HG03442 (cell line): ENCODE measurements at regions not wholly inside any gene's neighbourhood (a gene's known extent, or its start where the extent isn't known, plus 50 kb on each side); places are given as distances from the start of the nearest gene placed in this dataset.

Source experiments
- ATAC-seq: cut with Tn5 transposase; IDR thresholded peaks from one replicate; pipeline ENCODE4 v1.9.1; 2021; ENCODE audit warnings: mild to moderate bottlenecking, moderate library complexity; ENCODE audit not compliant: unreplicated experiment

- no peak for ATAC-seq
Measured at GRCh38 chr15:46764851-46765250, 952.5 kb upstream of the SEMA6D start.

- no peak for ATAC-seq
Measured at GRCh38 chr15:46766021-46766420, 951.3 kb upstream of the SEMA6D start.

GRCh38 chr15:46768287-46768686 is 949.0 kb upstream of the SEMA6D start:
- no peak for ATAC-seq

- no peak for ATAC-seq
Measured at GRCh38 chr15:46773016-46773415, 944.3 kb upstream of the SEMA6D start.

- no peak for ATAC-seq
Measured at GRCh38 chr15:46778876-46779275, 938.4 kb upstream of the SEMA6D start.

GRCh38 chr15:46786590-46787285 is 930.6 kb upstream of the SEMA6D start:
- ATAC-seq, result no peak

GRCh38 chr15:46795685-46796084 is 921.6 kb upstream of the SEMA6D start:
- no peak for ATAC-seq

GRCh38 chr15:46808834-46809233 is 908.5 kb upstream of the SEMA6D start:
- ATAC-seq, result no peak

GRCh38 chr15:46815240-46815639 is 902.1 kb upstream of the SEMA6D start:
- ATAC-seq, result no peak

- ATAC-seq, result no peak
Measured at GRCh38 chr15:46815765-46816164, 901.5 kb upstream of the SEMA6D start.

- ATAC-seq, result no peak
Measured at GRCh38 chr15:46848704-46849103, 868.6 kb upstream of the SEMA6D start.

GRCh38 chr15:46853600-46853999 is 863.7 kb upstream of the SEMA6D start:
- no peak for ATAC-seq

GRCh38 chr15:46854564-46854963 is 862.7 kb upstream of the SEMA6D start:
- ATAC-seq, result no peak

GRCh38 chr15:46855388-46855787 is 861.9 kb upstream of the SEMA6D start:
- ATAC-seq, result no peak

- ATAC-seq, result no peak
Measured at GRCh38 chr15:46856839-46857502, 860.3 kb upstream of the SEMA6D start.

- no peak for ATAC-seq
Measured at GRCh38 chr15:46858150-46858549, 859.2 kb upstream of the SEMA6D start.

GRCh38 chr15:46861796-46862195 is 855.5 kb upstream of the SEMA6D start:
- ATAC-seq, result no peak

- no peak for ATAC-seq
Measured at GRCh38 chr15:46865155-46865554, 852.1 kb upstream of the SEMA6D start.

- ATAC-seq, result no peak
Measured at GRCh38 chr15:46872286-46872980, 844.9 kb upstream of the SEMA6D start.

GRCh38 chr15:46872981-46873330 is 844.3 kb upstream of the SEMA6D start:
- no peak for ATAC-seq

GRCh38 chr15:46879032-46879770 is 838.1 kb upstream of the SEMA6D start:
- ATAC-seq, result no peak
